IMR-90 (cell line): ENCODE measurements at regions not wholly inside any gene's neighbourhood (a gene's known extent, or its start where the extent isn't known, plus 50 kb on each side); places are given as distances from the start of the nearest gene placed in this dataset.

Experiments
- ATAC-seq: fragments of 200-7000 bp; cut with Tn5 transposase; 2 replicates; pipeline ENCODE4 v1.9.1; 2020; ENCODE audit warnings: low read depth, mild to moderate bottlenecking, moderate library complexity
- BruUV-seq: library from RNA; stranded (reverse); fragments of 400-500 nt; replicated peaks from 2 replicates; lab custom pipeline; 2021; lab: Mats Ljungman, UMichigan
- CTCF ChIA-PET: fragments of 300-600 bp; formaldehyde crosslinking; extraction: SDS; loops from one replicate; lab custom pipeline; 2021; ENCODE audit warnings: antibody characterized with exemption; lab: Yijun Ruan, JAX
- POLR2A ChIA-PET: fragments of 300-600 bp; sonication (Branson Sonifier 250); formaldehyde crosslinking; loops from one replicate; lab custom pipeline; 2022; ENCODE audit warnings: antibody characterized with exemption; ENCODE audit not compliant: unreplicated experiment; lab: Charles Lee
- DNase-seq: peaks from one replicate; pipeline ENCODE4 v3.0.0; 2013
- H2AFZ ChIP-seq: replicated peaks from 2 replicates; pipeline ENCODE3; 2013; ENCODE audit warnings: low read length, mild to moderate bottlenecking; ENCODE audit not compliant: poor library complexity
- H2AK5ac ChIP-seq: 2 replicates; pipeline ENCODE4 v1.6.1; 2013; ENCODE audit warnings: low read depth, low read length, inconsistent platforms
- H2AK9ac ChIP-seq: replicated peaks from 2 replicates; pipeline ENCODE3; 2013; ENCODE audit warnings: mild to moderate bottlenecking, low read depth, low read length, moderate library complexity; ENCODE audit not compliant: poor library complexity
- H2BK120ac ChIP-seq: 2 replicates; pipeline ENCODE4 v1.6.1; 2013; ENCODE audit warnings: low read depth, low read length, inconsistent platforms
- H2BK15ac ChIP-seq: 3 replicates; pipeline ENCODE4 v1.6.1; 2013; ENCODE audit warnings: low read depth, low read length, inconsistent platforms
- H2BK20ac ChIP-seq: 2 replicates; pipeline ENCODE4 v1.6.1; 2013; ENCODE audit warnings: low read depth, mild to moderate bottlenecking, inconsistent platforms, low read length, moderate library complexity
- H2BK5ac ChIP-seq: 2 replicates; pipeline ENCODE4 v1.6.1; 2013; ENCODE audit warnings: mild to moderate bottlenecking, low read depth, low read length, inconsistent platforms; ENCODE audit not compliant: poor library complexity, severe bottlenecking
- H3K14ac ChIP-seq: replicated peaks from 2 replicates; pipeline ENCODE4 v1.6.1; 2013; ENCODE audit warnings: low read depth, low read length, inconsistent platforms
- H3K18ac ChIP-seq: 2 replicates; pipeline ENCODE4 v1.6.1; 2013; ENCODE audit warnings: low read depth, low read length, control low read depth
- H3K23ac ChIP-seq: 2 replicates; pipeline ENCODE4 v1.6.1; 2013; ENCODE audit warnings: low read depth, low read length, inconsistent platforms
- H3K27ac ChIP-seq: 2 replicates; pipeline ENCODE4 v1.5.1; 2013; ENCODE audit warnings: mild to moderate bottlenecking, control low read depth, low read length; ENCODE audit not compliant: insufficient read depth
- H3K27me3 ChIP-seq: 2 replicates; pipeline ENCODE4 v1.6.1; 2013; ENCODE audit warnings: low read length; ENCODE audit not compliant: control insufficient read depth, insufficient read depth
- H3K36me3 ChIP-seq: 2 replicates; pipeline ENCODE4 v1.6.1; 2013; ENCODE audit warnings: low read length, mixed read lengths; ENCODE audit not compliant: control insufficient read depth, insufficient read depth
- H3K4ac ChIP-seq: 2 replicates; pipeline ENCODE4 v1.6.1; 2013; ENCODE audit warnings: low read depth, low read length, inconsistent platforms
- H3K4me1 ChIP-seq: 2 replicates; pipeline ENCODE4 v1.6.1; 2013; ENCODE audit warnings: low read length, mixed read lengths; ENCODE audit not compliant: control insufficient read depth, insufficient read depth
- H3K4me2 ChIP-seq: 2 replicates; pipeline ENCODE4 v1.6.1; 2013; ENCODE audit warnings: low read depth, mild to moderate bottlenecking, control low read depth, low read length, moderate library complexity
- H3K4me3 ChIP-seq: 2 replicates; pipeline ENCODE4 v1.5.1; 2013; ENCODE audit warnings: low read depth, mild to moderate bottlenecking, control low read depth, low read length, moderate library complexity; ENCODE audit not compliant: insufficient read depth
- H3K56ac ChIP-seq: 2 replicates; pipeline ENCODE4 v1.6.1; 2013; ENCODE audit warnings: low read length, inconsistent platforms; ENCODE audit not compliant: insufficient read depth; ENCODE audit errors: extremely low read depth
- H3K79me1 ChIP-seq, 2 experiments: 2 replicates each; pipeline ENCODE4 v1.6.1; 2013; ENCODE audit warnings: low read length in 2 of 2, inconsistent platforms in 1 of 2, low read depth in 1 of 2
- H3K9ac ChIP-seq: 2 replicates; pipeline ENCODE4 v1.6.1; 2013; ENCODE audit warnings: low read depth, low read length, control low read depth
- H3K9me1 ChIP-seq: 2 replicates; pipeline ENCODE4 v1.6.1; 2013; ENCODE audit warnings: low read length, inconsistent platforms; ENCODE audit not compliant: insufficient read depth
- H3K9me3 ChIP-seq: 2 replicates; pipeline ENCODE4 v1.6.1; 2013; ENCODE audit warnings: low read length; ENCODE audit not compliant: control insufficient read depth, insufficient read depth
- H4K20me1 ChIP-seq: 2 replicates; pipeline ENCODE4 v1.6.1; 2013; ENCODE audit warnings: low read length, inconsistent platforms; ENCODE audit not compliant: insufficient read depth
- H4K5ac ChIP-seq: 2 replicates; pipeline ENCODE4 v1.6.1; 2013; ENCODE audit warnings: mild to moderate bottlenecking, low read depth, low read length, control low read depth
- H4K8ac ChIP-seq, 2 experiments: 2 replicates each; pipeline ENCODE4 v1.6.1; 2013; ENCODE audit warnings: low read depth in 2 of 2, low read length in 2 of 2, control low read depth in 1 of 2, inconsistent platforms in 1 of 2
- H4K91ac ChIP-seq: 2 replicates; pipeline ENCODE4 v1.6.1; 2013; ENCODE audit warnings: low read depth, low read length, inconsistent platforms; ENCODE audit not compliant: insufficient read depth
- MAZ ChIP-seq: IDR thresholded peaks from 2 replicates; pipeline ENCODE4 v1.6.1; 2012; ENCODE audit warnings: low read depth, mild to moderate bottlenecking, low read length, improper control_type of control experiment, moderate library complexity, borderline replicate concordance
- POLR2A ChIP-seq: IDR thresholded peaks from 2 replicates; pipeline ENCODE4 v1.6.1; 2012; ENCODE audit warnings: mild to moderate bottlenecking, low read depth, low read length
- WGBS, 2 experiments: methylation state at CpG; one replicate each; pipeline versions ENCODE4 v1.1.5 to v1.1.7; 2013; ENCODE audit warnings: missing lambda C conversion rate in 2 of 2; ENCODE audit not compliant: insufficient read length in 1 of 2; ENCODE audit errors: extremely low coverage in 2 of 2; 5-methylcytosine and 5-hydroxymethylcytosine counted together
- dilution Hi-C: fragments of 300-500 bp; cut with HindIII; formaldehyde crosslinking; loops from one replicate; pipeline ENCODE4 v1.14.3; 2018; ENCODE audit warnings: low sequenced_read_pairs; ENCODE audit not compliant: unreplicated experiment
- in situ Hi-C: fragments of 300-500 bp; cut with MboI; formaldehyde crosslinking; loops from 3 replicates; pipeline ENCODE4 v1.14.3; 2019; ENCODE audit warnings: low sequenced_read_pairs, inconsistent platforms, mixed read lengths
- intact Hi-C: fragments of 100-400 bp; cut with micrococcal nuclease; formaldehyde crosslinking; loops from 2 replicates; pipeline ENCODE4 v1.10.0; 2022

- ATAC-seq (no peak), DNase-seq (no peak)
- H2AK9ac ChIP-seq: no peak overlapping the region
- H2AFZ ChIP-seq: no peak overlapping the region
- H2BK15ac ChIP-seq: no peak overlapping the region
- intact Hi-C loops: no loop called here
- no CpG with 5 or more reads among the region's 4 CpGs for WGBS, 2 experiments
- H3K4me2 ChIP-seq: no peak overlapping the region
- H3K23ac ChIP-seq: no peak overlapping the region
- H4K20me1 ChIP-seq: no peaks in the 10 kb centered on the region
- H3K4me1 ChIP-seq: no peaks in the 10 kb centered on the region
- no peak overlapping the region for H4K91ac ChIP-seq
- H3K27me3 ChIP-seq: no peaks in the 10 kb centered on the region
- H3K79me1 ChIP-seq: no peaks in the 10 kb centered on the region
- no peak overlapping the region for H3K4me3 ChIP-seq
- H3K18ac ChIP-seq: no peak overlapping the region
- no peak overlapping the region for H3K27ac ChIP-seq
- H3K14ac ChIP-seq: no peak overlapping the region
- H2AK5ac ChIP-seq: no peak overlapping the region
- H3K36me3 ChIP-seq: no peaks in the 10 kb centered on the region
- no peaks in the 10 kb centered on the region for H3K9me1 ChIP-seq
- H3K9me3 ChIP-seq: no peaks in the 10 kb centered on the region
- no TSS peak for BruUV-seq
- CTCF ChIA-PET: interaction anchor here (0.7 kb wide), 1 partner anchor 8 kb away, joined by 3 read pairs; no protein-coding TSS in a partner anchor
- H2BK120ac ChIP-seq: no peak overlapping the region
- POLR2A ChIA-PET: no interaction called here
- dilution Hi-C loops: no loop called here
- H2BK5ac ChIP-seq: no peak overlapping the region
- TF ChIP-seq MAZ (no peak), POLR2A (no peak)
- no peak overlapping the region for H3K9ac ChIP-seq
- H3K56ac ChIP-seq: no peak overlapping the region
- H3K4ac ChIP-seq: no peak overlapping the region
- no peak overlapping the region for H4K8ac ChIP-seq
- in situ Hi-C loops: no loop called here
- H4K5ac ChIP-seq: no peak overlapping the region
- H2BK20ac ChIP-seq: no peak overlapping the region
Measured at GRCh38 chr7:25771491-25771890, 380.5 kb upstream of the NFE2L3 start.
